Body of pancreas (tissue), 4 donors: ENCODE measurements at regions not wholly inside any gene's neighbourhood (a gene's known extent, or its start where the extent isn't known, plus 50 kb on each side); places are given as distances from the start of the nearest gene placed in this dataset.

ENCODE experiments used
- ATAC-seq: fragments of 150-250 bp; one replicate; pipeline ENCODE4 v1.9.1; 2016
- DNase-seq, 4 donors: peaks; one replicate each; pipeline ENCODE4 v3.0.0-alpha.2; 2019
- H3K27ac ChIP-seq, 4 donors: fragments of 200-600 bp; sonication (generic); 1 replicate in 3 of 4; 2 replicates in 1 of 4; pipeline versions ENCODE4 v1.5.1 to v1.6.1; 2016 to 2019; ENCODE audit warnings: mild to moderate bottlenecking in 1 of 4, mixed read lengths in 1 of 4, moderate library complexity in 1 of 4
- H3K27me3 ChIP-seq, 2 donors: fragments of 200-600 bp; sonication (generic); one replicate each; pipeline ENCODE4 v1.6.0; 2016; ENCODE audit warnings: mild to moderate bottlenecking in 1 of 2
- H3K36me3 ChIP-seq, 2 donors: fragments of 200-600 bp; sonication (generic); replicated peaks in 1 of 2; 2 replicates each; pipeline ENCODE4 v1.5.1; 2016; ENCODE audit warnings: low read depth in 2 of 2; ENCODE audit not compliant: insufficient read depth in 1 of 2
- H3K4me1 ChIP-seq: fragments of 200-600 bp; sonication (generic); one replicate; pipeline ENCODE4 v1.6.0; 2016
- H3K4me3 ChIP-seq, 2 donors: fragments of 200-600 bp; sonication (generic); 1 replicate in 1 of 2; 2 replicates in 1 of 2; pipeline ENCODE4 v1.5.1; 2016 to 2019
- H3K9me3 ChIP-seq, 3 donors: fragments of 200-600 bp; sonication (generic); 1 replicate in 2 of 3; 2 replicates in 1 of 3; pipeline ENCODE4 v1.5.1; 2016
- POLR2A ChIP-seq, 3 donors: fragments of 450-650 bp; IDR thresholded peaks; one replicate each; pipeline ENCODE4 v1.6.1; 2016; ENCODE audit warnings: antibody characterized with exemption in 3 of 3, mild to moderate bottlenecking in 2 of 3
- WGBS, 2 donors: methylation state at CpG; one replicate each; pipeline ENCODE4 v1.1.5; 2017; 5-methylcytosine and 5-hydroxymethylcytosine counted together
- intact Hi-C: fragments of 100-400 bp; cut with DNase I; formaldehyde crosslinking; loops from one replicate; pipeline ENCODE4 v1.15.1; 2023
- TF ChIP-seq, protein P1 (sequence below), 7 experiments: fragments of 450-650 bp in 4 of 7; fragments of 200-600 bp in 3 of 7; sonication (generic) in 3 of 7; IDR thresholded peaks; one replicate each; pipeline ENCODE4 v1.5.1; 2016 to 2019; ENCODE audit warnings: antibody characterized with exemption in 7 of 7

DNA sequence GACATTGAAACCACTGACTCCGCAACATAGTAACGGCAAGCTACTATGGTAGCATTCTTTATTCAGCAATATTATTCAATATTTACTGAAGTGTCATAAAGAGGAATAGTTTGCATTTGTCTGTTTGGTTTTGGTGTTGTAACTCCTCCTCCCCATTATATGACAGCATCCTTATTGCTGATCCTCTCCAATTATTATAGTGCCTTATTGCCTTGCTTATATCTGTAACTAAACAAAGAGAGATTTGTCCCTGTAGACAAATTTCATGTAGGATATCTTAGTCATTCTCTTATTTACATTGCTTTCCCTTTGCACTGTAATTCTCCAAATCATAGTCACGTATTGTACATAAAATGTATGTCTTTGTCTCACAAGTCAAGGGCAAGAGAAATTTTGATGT is 1041.2 kb upstream of the ZEB2 start:
- ATAC-seq (no peak), DNase-seq (no peak)
- no peak overlapping the region for H3K4me3 ChIP-seq
- H3K36me3 ChIP-seq: no peaks in the 10 kb centered on the region
- no peaks in the 10 kb centered on the region for H3K9me3 ChIP-seq
- H3K27me3 ChIP-seq: no peaks in the 10 kb centered on the region
- TF ChIP-seq POLR2A (IDR thresholded peaks at IDR 0.05): no peak
- TF ChIP-seq, protein P1, sequence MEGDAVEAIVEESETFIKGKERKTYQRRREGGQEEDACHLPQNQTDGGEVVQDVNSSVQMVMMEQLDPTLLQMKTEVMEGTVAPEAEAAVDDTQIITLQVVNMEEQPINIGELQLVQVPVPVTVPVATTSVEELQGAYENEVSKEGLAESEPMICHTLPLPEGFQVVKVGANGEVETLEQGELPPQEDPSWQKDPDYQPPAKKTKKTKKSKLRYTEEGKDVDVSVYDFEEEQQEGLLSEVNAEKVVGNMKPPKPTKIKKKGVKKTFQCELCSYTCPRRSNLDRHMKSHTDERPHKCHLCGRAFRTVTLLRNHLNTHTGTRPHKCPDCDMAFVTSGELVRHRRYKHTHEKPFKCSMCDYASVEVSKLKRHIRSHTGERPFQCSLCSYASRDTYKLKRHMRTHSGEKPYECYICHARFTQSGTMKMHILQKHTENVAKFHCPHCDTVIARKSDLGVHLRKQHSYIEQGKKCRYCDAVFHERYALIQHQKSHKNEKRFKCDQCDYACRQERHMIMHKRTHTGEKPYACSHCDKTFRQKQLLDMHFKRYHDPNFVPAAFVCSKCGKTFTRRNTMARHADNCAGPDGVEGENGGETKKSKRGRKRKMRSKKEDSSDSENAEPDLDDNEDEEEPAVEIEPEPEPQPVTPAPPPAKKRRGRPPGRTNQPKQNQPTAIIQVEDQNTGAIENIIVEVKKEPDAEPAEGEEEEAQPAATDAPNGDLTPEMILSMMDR (IDR thresholded peaks at IDR 0.05): no peak
- intact Hi-C loops: no loop called here
- no peak overlapping the region for H3K27ac ChIP-seq
- H3K4me1 ChIP-seq: peaks cover 7% of the 10 kb centered on the region
- 96 to 97% methylated on average over 3 of the region's 3 CpGs for WGBS, 2 donors

DNA sequence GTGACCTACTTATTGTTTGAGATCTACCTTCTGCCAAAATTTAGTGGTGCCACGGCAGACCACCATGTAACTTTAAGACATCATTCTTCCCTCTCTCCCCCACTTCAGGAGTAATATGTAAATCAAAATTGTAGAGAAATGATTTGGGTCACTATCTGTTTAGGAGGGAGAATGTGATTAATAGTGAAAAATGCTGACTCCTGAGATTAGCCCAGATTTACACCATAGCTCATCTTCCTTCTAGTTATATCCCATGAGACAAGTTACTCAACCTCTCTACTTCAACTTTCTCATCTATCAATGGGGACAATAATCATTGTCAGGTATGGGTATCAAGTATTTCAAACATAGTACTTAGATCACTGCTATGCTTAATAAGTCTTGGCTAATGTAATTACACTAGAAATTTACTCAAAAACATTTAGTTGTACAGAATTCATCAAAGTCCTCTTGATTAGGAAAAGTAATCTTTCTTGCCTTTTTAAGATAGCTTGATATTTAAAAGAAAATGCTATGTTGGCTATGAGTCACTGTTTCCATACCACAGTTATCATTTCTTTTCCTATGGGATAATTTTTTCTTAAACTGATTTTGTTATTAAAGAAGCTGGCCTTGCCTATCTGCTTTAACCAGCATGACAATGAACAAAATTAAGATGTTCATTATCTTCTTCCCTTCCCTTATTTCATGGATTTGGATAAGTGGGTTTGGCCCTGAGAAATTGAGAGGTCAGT is 1038.9 kb upstream of the ZEB2 start:
- no peak overlapping the region for H3K27ac ChIP-seq
- H3K4me1 ChIP-seq: no peaks in the 10 kb centered on the region
- no peak overlapping the region for H3K4me3 ChIP-seq
- ATAC-seq: no peak
- TF ChIP-seq, protein P1 (IDR thresholded peaks at IDR 0.05): no peak
- no peak for TF ChIP-seq POLR2A (IDR thresholded peaks at IDR 0.05)
- no peaks in the 10 kb centered on the region for H3K36me3 ChIP-seq
- no peaks in the 10 kb centered on the region for H3K27me3 ChIP-seq
- intact Hi-C loops: no loop called here
- H3K9me3 ChIP-seq: no peaks in the 10 kb centered on the region
- DNase-seq: no peak
- 78 to 87% methylated on average over 1 of the region's 1 CpG for WGBS, 2 donors

DNA sequence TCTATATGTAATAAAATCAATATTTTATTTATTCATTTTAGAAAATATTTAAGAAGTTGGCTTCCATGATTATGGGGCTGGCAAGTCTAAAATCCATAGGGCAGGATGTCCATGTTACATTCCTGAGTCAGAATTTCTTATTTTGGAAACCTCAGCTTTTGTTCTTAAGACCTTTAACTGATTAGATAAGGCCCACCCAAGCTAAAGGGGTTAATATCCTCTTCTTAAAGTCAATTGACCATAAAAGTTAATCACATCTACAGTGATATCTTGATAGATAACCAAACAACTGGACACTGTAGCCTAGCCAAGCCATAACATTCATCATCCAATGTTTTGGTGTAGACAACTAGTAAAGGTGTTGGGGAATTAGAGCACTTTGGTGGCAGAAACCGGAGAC is 1035.4 kb upstream of the ZEB2 start:
- no peak overlapping the region for H3K4me3 ChIP-seq
- no peaks in the 10 kb centered on the region for H3K9me3 ChIP-seq
- no peak overlapping the region for H3K27ac ChIP-seq
- ATAC-seq (no peak), DNase-seq (no peak)
- intact Hi-C loops: no loop called here
- no peaks in the 10 kb centered on the region for H3K4me1 ChIP-seq
- H3K36me3 ChIP-seq: no peaks in the 10 kb centered on the region
- TF ChIP-seq, protein P1 (IDR thresholded peaks at IDR 0.05): no peak
- no peak for TF ChIP-seq POLR2A (IDR thresholded peaks at IDR 0.05)
- WGBS, 2 donors: 93 to 95% methylated on average over 1 of the region's 1 CpG
- no peaks in the 10 kb centered on the region for H3K27me3 ChIP-seq

DNA sequence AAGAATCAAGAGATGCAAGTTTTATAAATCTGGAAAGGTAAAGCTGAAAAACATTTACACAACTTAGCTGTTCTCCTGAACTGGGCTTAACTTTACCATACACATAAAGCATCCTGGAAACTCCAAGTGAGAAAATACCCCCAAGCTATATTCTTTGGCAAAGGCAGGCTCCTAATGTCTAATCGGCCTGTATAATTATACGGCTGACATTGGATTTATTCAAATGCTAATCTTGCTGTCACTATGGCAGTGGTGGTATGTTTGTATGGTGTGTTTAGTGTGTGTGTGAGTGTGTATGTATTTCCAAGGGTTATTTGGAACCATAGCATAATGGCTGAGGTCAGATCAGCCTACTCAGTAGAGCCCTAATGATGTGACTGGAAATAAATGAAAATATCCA is 1031.8 kb upstream of the ZEB2 start:
- TF ChIP-seq, protein P1 (IDR thresholded peaks at IDR 0.05): no peak
- TF ChIP-seq POLR2A (IDR thresholded peaks at IDR 0.05): no peak
- WGBS, 2 donors: 62 to 68% methylated on average over 2 of the region's 2 CpGs
- no peak for DNase-seq
- Histone ChIP-seq H3K4me1 (no peaks in the 10 kb centered on the region), H3K9me3 (no peaks in the 10 kb centered on the region), H3K36me3 (no peaks in the 10 kb centered on the region), H3K27ac (no peak overlapping the region), H3K27me3 (no peaks in the 10 kb centered on the region), H3K4me3 (no peak overlapping the region)
- intact Hi-C loops: no loop called here
- ATAC-seq: no peak

DNA sequence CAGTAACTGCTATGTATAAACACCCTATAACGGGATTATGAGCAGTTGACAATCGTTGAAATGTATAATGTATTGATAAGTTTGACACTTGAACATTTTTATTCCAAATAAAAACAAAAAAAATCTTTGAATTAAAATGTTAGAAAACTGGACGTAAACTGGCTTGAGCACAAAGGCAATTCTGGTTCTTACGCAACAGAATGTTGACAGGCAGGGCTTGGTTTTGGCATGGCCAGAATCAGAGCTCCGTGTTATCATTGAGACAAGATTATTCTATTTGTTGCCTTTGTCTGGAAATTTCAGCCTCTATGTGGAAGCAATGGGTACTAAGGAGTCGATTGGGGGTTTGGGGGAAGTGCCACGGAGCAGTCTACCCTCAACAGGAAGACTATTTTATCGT is 1028.6 kb upstream of the ZEB2 start:
- Histone ChIP-seq H3K27ac (no peak overlapping the region), H3K4me1 (no peaks in the 10 kb centered on the region), H3K4me3 (no peak overlapping the region), H3K36me3 (no peaks in the 10 kb centered on the region), H3K9me3 (no peaks in the 10 kb centered on the region), H3K27me3 (no peaks in the 10 kb centered on the region)
- intact Hi-C loops: no loop called here
- 66 to 73% methylated on average over 8 of the region's 8 CpGs for WGBS, 2 donors
- ATAC-seq: no peak
- TF ChIP-seq, protein P1 (IDR thresholded peaks at IDR 0.05): no peak
- no peak for TF ChIP-seq POLR2A (IDR thresholded peaks at IDR 0.05)
- no peak for DNase-seq
